ENCODE measurements at regions not wholly inside any gene's neighbourhood (a gene's known extent, or its start where the extent isn't known, plus 50 kb on each side); places are given as distances from the start of the nearest gene placed in this dataset.

DNA sequence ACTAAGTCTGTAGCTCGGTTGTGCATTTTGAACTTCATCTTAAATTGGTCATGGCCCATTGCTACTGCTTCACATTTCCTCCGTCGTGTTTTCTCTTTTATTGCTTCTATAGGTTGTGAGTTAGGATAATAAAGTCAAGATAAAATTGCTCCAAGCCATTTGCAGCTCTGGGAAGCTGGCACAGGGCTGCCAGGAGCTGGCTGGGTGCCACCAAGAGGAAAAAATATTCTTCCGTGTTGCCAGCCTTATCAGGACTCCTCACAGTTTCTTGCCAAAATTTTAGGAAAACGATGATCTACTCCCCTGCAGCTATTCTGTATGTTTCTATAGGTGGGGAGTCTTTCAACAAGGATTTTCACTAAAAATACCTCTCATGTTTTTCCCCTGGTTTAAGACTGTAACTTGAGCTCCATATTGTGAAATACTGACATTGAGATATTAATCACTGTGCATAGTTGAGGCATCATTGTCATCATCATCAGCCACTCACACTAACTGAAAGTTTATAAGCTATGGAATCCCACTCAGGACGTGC is 55.4 kb upstream of the PIAS1 start:
- Histone ChIP-seq H2AFZ (ENCODE audit: low read length) (no peak overlapping the region), H3K9ac (ENCODE audit: low read length) (no peak overlapping the region), H3K27me3 (replicated peaks; ENCODE audit: insufficient read depth, low read length) (no peaks in the 10 kb centered on the region), H4K20me1 (ENCODE audit: insufficient read depth, low read length) (no peaks in the 10 kb centered on the region), H3K36me3 (replicated peaks; ENCODE audit: insufficient read depth, low read length) (no peaks in the 10 kb centered on the region), H3F3A (ENCODE audit: insufficient read depth, low read length) (no peaks in the 10 kb centered on the region), H3K27ac (ENCODE audit: low read length) (no peak overlapping the region), H3K4me2 (ENCODE audit: low read depth, low read length) (no peak overlapping the region), H3K4me1 (ENCODE audit: low read length) (no peaks in the 10 kb centered on the region), H3K4me3 (ENCODE audit: low read length) (no peak overlapping the region), H3K79me2 (ENCODE audit: low read length) (no peaks in the 10 kb centered on the region), H3K9me3 (replicated peaks; ENCODE audit: insufficient read depth, low read length) (no peaks in the 10 kb centered on the region), H3K9me2 (replicated peaks; ENCODE audit: insufficient read depth, low read length) (no peaks in the 10 kb centered on the region)
- DNase-seq = no peak
- TF ChIP-seq EZH2 (optimal IDR thresholded peaks at IDR 0.05; ENCODE audit: low read depth, low read length) (no peak), EZH2phosphoT487 (IDR thresholded peaks at IDR 0.05; ENCODE audit: low read length) (no peak), CTCF (IDR thresholded peaks at IDR 0.05; ENCODE audit: low read length) (no peak)

DNA sequence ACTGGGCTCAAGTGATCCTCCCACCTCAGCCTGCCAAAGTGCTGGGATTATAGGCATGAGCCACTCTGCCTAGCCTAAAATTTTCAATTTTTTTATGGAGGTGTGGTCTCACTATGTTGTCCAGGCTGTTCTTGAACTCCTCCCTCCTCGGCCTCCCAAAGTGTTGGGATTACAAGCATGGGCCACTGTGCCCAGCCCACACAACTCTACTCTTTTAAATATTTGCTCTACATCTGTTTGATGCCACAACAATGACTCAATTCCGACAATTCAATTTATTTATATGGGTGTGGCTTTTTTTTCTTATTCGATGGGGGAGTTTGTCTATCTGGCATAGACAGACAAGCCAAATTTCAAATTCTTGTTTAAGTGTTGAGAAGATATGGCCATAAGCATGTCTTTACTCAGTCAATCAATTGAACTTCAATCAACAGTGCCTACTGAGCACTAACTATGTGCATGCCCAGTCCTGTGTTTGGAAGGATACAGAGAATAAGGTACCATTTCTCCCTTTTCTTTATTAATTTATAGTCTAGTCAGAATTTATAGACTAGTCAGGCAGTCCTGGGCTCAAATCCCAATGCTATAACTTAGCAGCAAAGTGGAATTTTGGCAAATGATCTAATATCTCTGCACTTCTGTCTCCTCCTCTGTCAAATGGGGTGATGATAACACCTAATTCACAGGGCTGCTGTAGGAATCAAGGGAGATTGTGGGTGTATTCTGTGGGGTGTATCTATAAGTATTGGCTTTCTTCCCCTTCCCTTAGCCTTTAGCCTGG is 54.6 kb upstream of the PIAS1 start:
- no peaks in the 10 kb centered on the region for H3K4me1 ChIP-seq (ENCODE audit: low read length)
- TF ChIP-seq CTCF (IDR thresholded peaks at IDR 0.05; ENCODE audit: low read length) = no peak
- no peaks in the 10 kb centered on the region for H3K36me3 ChIP-seq (replicated peaks; ENCODE audit: insufficient read depth, low read length)
- no peaks in the 10 kb centered on the region for H4K20me1 ChIP-seq (ENCODE audit: insufficient read depth, low read length)
- no peaks in the 10 kb centered on the region for H3K9me2 ChIP-seq (replicated peaks; ENCODE audit: insufficient read depth, low read length)
- no peak for DNase-seq
- H3K4me3 ChIP-seq (ENCODE audit: low read length) = no peak overlapping the region
- H3K4me2 ChIP-seq (ENCODE audit: low read depth, low read length) = no peak overlapping the region
- no peak overlapping the region for H2AFZ ChIP-seq (ENCODE audit: low read length)
- H3K9me3 ChIP-seq (replicated peaks; ENCODE audit: insufficient read depth, low read length) = no peaks in the 10 kb centered on the region
- H3K27me3 ChIP-seq (replicated peaks; ENCODE audit: insufficient read depth, low read length) = no peaks in the 10 kb centered on the region
- no peak overlapping the region for H3K27ac ChIP-seq (ENCODE audit: low read length)
- H3F3A ChIP-seq (ENCODE audit: insufficient read depth, low read length) = no peaks in the 10 kb centered on the region
- H3K9ac ChIP-seq (ENCODE audit: low read length) = no peak overlapping the region
- H3K79me2 ChIP-seq (ENCODE audit: low read length) = no peaks in the 10 kb centered on the region

DNA sequence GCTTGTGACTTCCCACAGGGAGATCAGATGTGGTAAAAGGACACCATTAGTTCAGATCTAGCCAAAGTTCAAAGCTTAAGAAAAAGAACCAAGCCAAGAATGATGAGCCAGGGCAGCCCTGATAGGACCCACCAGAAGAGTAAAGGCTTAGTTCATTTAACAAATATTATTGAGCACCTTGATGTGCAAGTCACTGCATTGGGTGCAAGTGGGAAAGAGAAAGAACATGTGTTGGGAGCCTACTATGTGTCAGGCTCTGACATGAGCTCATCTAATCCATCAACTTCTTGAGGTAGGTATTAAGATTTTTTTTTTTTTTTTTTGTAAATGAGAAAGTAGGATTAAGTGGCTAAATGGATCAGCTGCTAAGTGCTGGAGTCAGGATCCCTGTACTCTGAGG is 53.4 kb upstream of the PIAS1 start:
- TF ChIP-seq EZH2phosphoT487 (IDR thresholded peaks at IDR 0.05; ENCODE audit: low read length) (no peak), EZH2 (optimal IDR thresholded peaks at IDR 0.05; ENCODE audit: low read depth, low read length) (no peak), CTCF (IDR thresholded peaks at IDR 0.05; ENCODE audit: low read length) (no peak)
- H3K36me3 ChIP-seq (replicated peaks; ENCODE audit: insufficient read depth, low read length) = no peaks in the 10 kb centered on the region
- no peaks in the 10 kb centered on the region for H3K27me3 ChIP-seq (replicated peaks; ENCODE audit: insufficient read depth, low read length)
- H3K4me2 ChIP-seq (ENCODE audit: low read depth, low read length) = no peak overlapping the region
- no peak overlapping the region for H2AFZ ChIP-seq (ENCODE audit: low read length)
- H3K4me3 ChIP-seq (ENCODE audit: low read length) = no peak overlapping the region
- H3K9me2 ChIP-seq (replicated peaks; ENCODE audit: insufficient read depth, low read length) = no peaks in the 10 kb centered on the region
- H3K79me2 ChIP-seq (ENCODE audit: low read length) = no peaks in the 10 kb centered on the region
- H3K4me1 ChIP-seq (ENCODE audit: low read length) = no peaks in the 10 kb centered on the region
- H3K27ac ChIP-seq (ENCODE audit: low read length) = no peak overlapping the region
- H3K9ac ChIP-seq (ENCODE audit: low read length) = no peak overlapping the region
- no peaks in the 10 kb centered on the region for H3F3A ChIP-seq (ENCODE audit: insufficient read depth, low read length)
- H4K20me1 ChIP-seq (ENCODE audit: insufficient read depth, low read length) = no peaks in the 10 kb centered on the region
- no peak for DNase-seq
- H3K9me3 ChIP-seq (replicated peaks; ENCODE audit: insufficient read depth, low read length) = no peaks in the 10 kb centered on the region

All from MM.1S (cell line).